OCI-LY3 (cell line): ENCODE measurements at regions not wholly inside any gene's neighbourhood (a gene's known extent, or its start where the extent isn't known, plus 50 kb on each side); places are given as distances from the start of the nearest gene placed in this dataset.

Experiments used
- EZH2phosphoT487 ChIP-seq: fragments of 200-600 bp; shearing (Covaris generic); IDR thresholded peaks from 2 replicates; pipeline ENCODE4 v1.6.1; 2018; ENCODE audit warnings: antibody characterized with exemption, mixed run types, low read depth
- TF ChIP-seq, protein P1 (sequence below): fragments of 200-600, 300-600 bp; sonication (generic); IDR thresholded peaks from 2 replicates; pipeline ENCODE4 v1.5.1; 2014; ENCODE audit warnings: antibody characterized with exemption, low read length, low read depth

DNA sequence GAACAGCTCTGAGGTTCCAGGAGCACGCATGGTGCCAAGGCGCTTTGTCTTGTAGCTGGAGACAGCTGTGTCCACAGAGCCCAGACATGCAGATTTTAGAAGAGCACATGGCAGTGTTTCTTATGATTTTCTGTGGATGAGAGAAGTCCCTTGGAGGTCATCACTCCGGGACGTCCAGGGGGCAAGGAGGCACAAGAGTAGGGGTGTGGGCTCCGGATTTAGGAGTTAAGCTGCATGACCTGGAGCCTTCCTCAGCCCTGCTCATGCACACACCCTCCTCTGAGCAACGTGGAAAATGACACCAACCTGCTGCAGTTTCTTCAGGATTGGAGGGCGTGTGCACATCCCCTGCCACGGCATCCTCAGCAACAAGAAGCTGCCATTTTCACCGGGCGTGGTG lies 1286.7 kb downstream of the TBC1D22A start:
- TF ChIP-seq, protein P1, sequence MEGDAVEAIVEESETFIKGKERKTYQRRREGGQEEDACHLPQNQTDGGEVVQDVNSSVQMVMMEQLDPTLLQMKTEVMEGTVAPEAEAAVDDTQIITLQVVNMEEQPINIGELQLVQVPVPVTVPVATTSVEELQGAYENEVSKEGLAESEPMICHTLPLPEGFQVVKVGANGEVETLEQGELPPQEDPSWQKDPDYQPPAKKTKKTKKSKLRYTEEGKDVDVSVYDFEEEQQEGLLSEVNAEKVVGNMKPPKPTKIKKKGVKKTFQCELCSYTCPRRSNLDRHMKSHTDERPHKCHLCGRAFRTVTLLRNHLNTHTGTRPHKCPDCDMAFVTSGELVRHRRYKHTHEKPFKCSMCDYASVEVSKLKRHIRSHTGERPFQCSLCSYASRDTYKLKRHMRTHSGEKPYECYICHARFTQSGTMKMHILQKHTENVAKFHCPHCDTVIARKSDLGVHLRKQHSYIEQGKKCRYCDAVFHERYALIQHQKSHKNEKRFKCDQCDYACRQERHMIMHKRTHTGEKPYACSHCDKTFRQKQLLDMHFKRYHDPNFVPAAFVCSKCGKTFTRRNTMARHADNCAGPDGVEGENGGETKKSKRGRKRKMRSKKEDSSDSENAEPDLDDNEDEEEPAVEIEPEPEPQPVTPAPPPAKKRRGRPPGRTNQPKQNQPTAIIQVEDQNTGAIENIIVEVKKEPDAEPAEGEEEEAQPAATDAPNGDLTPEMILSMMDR: no peak
- no peak for TF ChIP-seq EZH2phosphoT487
